HepG2 (cell line): ENCODE measurements at regions not wholly inside any gene's neighbourhood (a gene's known extent, or its start where the extent isn't known, plus 50 kb on each side); places are given as distances from the start of the nearest gene placed in this dataset.

ENCODE experiments used
- ATAC-seq: fragments of 200-7000 bp; cut with Tn5 transposase; 3 replicates; pipeline ENCODE4 v1.9.1; 2020; ENCODE audit warnings: mild to moderate bottlenecking, moderate library complexity
- BruUV-seq: library from RNA; stranded (reverse); fragments of 400-500 nt; replicated peaks from 2 replicates; lab custom pipeline; 2021; lab: Mats Ljungman, UMichigan
- CTCF ChIA-PET: fragments of 300-600 bp; formaldehyde crosslinking; extraction: SDS; loops from one replicate; lab custom pipeline; 2021; ENCODE audit warnings: low total read pairs, inconsistent platforms, low intra/inter-chr PET ratio; lab: Yijun Ruan, JAX
- POLR2A ChIA-PET: fragments of 350-600 bp; sonication (Branson Sonifier 250); formaldehyde crosslinking; loops from one replicate; lab custom pipeline; 2020; ENCODE audit warnings: antibody characterized with exemption, inconsistent platforms; lab: Yijun Ruan, JAX
- DNase-seq: peaks from one replicate; pipeline ENCODE4 v3.0.0-alpha.2; 2015; ENCODE audit warnings: low spot score
- FAIRE-seq: peaks from 3 replicates; lab custom pipeline; 2011; peaks lifted over from hg19 to GRCh38; lab: Jason Lieb, UNC
- H2AFZ ChIP-seq: one replicate; pipeline ENCODE4 v1.6.1; 2011; ENCODE audit warnings: low read length, inconsistent platforms
- H3K27ac ChIP-seq: fragments of 300-600 bp; 3 replicates; pipeline ENCODE4 v1.8.0; 2011; ENCODE audit warnings: mixed run types, mild to moderate bottlenecking, mixed read lengths, low read length, inconsistent platforms; ENCODE audit not compliant: insufficient read depth; ENCODE audit errors: extremely low read length
- H3K27me3 ChIP-seq, 2 experiments: fragments of 200-600 bp in 1 of 2; 2 replicates in 1 of 2; 3 replicates in 1 of 2; pipeline versions ENCODE4 v1.6.0 to v1.8.0; 2011; ENCODE audit warnings: low read length in 2 of 2, mild to moderate bottlenecking in 2 of 2, moderate library complexity in 2 of 2, inconsistent platforms in 1 of 2; ENCODE audit not compliant: insufficient read depth in 2 of 2, control insufficient read depth in 1 of 2
- H3K36me3 ChIP-seq, 2 experiments: fragments of 200-600 bp in 1 of 2; replicated peaks in 1 of 2; 2 replicates in 1 of 2; 3 replicates in 1 of 2; pipeline versions ENCODE4 v1.5.1 to v1.8.0; 2011; ENCODE audit warnings: low read length in 2 of 2, inconsistent platforms in 1 of 2; ENCODE audit not compliant: insufficient read depth in 2 of 2, control insufficient read depth in 1 of 2
- H3K4me1 ChIP-seq: 2 replicates; pipeline ENCODE4 v1.5.1; 2012; ENCODE audit warnings: low read length, inconsistent platforms; ENCODE audit not compliant: insufficient read depth
- H3K4me2 ChIP-seq: 2 replicates; pipeline ENCODE4 v1.6.0; 2011; ENCODE audit warnings: low read depth, low read length, inconsistent platforms
- H3K4me3 ChIP-seq, 3 experiments: fragments of 200-600 bp in 1 of 3; sonication (generic), shearing (Covaris generic) in 1 of 3; replicated peaks in 1 of 3; 2 replicates each; pipeline ENCODE4 v1.5.1; 2011 to 2016; ENCODE audit warnings: low read length in 3 of 3, inconsistent platforms in 2 of 3, low read depth in 2 of 3, mild to moderate bottlenecking in 2 of 3, control low read depth in 1 of 3, mixed read lengths in 1 of 3; ENCODE audit not compliant: insufficient read depth in 1 of 3
- H3K79me2 ChIP-seq: one replicate; pipeline ENCODE4 v1.6.1; 2011; ENCODE audit warnings: low read length, inconsistent platforms; ENCODE audit not compliant: insufficient read depth
- H3K9ac ChIP-seq: 2 replicates; pipeline ENCODE4 v1.6.0; 2011; ENCODE audit warnings: mild to moderate bottlenecking, low read depth, low read length, inconsistent platforms; ENCODE audit not compliant: insufficient read depth
- H3K9me3 ChIP-seq: 2 replicates; pipeline ENCODE4 v1.5.1; 2012; ENCODE audit warnings: mild to moderate bottlenecking, low read length
- H4K20me1 ChIP-seq: 2 replicates; pipeline ENCODE4 v1.6.0; 2011; ENCODE audit warnings: inconsistent platforms, mild to moderate bottlenecking, low read length, moderate library complexity; ENCODE audit not compliant: insufficient read depth
- ASH2L ChIP-seq: fragments of 300-600, 200-600 bp; sonication (generic); IDR thresholded peaks from 2 replicates; pipeline ENCODE4 v1.7.0; 2017; ENCODE audit warnings: low read depth, mild to moderate bottlenecking, moderate library complexity, mixed read lengths, low read length; ENCODE audit not compliant: insufficient read length
- CENPT ChIP-seq: sonication (generic); formaldehyde crosslinking; IDR thresholded peaks from 2 replicates; pipeline ENCODE4 v1.8.0; 2022; ENCODE audit warnings: low read depth, mild to moderate bottlenecking, moderate library complexity, missing genetic modification reagents
- ETV6 ChIP-seq: sonication (generic); formaldehyde crosslinking; conservative IDR thresholded peaks from 2 replicates; pipeline ENCODE4 v1.4.0; 2020; ENCODE audit warnings: missing genetic modification reagents
- FOXJ3 ChIP-seq: sonication (generic); formaldehyde crosslinking; IDR thresholded peaks from 2 replicates; pipeline ENCODE4 v1.4.0; 2020; ENCODE audit warnings: missing genetic modification reagents, mild to moderate bottlenecking, borderline replicate concordance
- HDAC1 ChIP-seq: sonication (generic); formaldehyde crosslinking; IDR thresholded peaks from 2 replicates; pipeline ENCODE4 v1.5.1; 2020; ENCODE audit warnings: mild to moderate bottlenecking, missing genetic modification reagents
- MED8 ChIP-seq: sonication (generic); formaldehyde crosslinking; IDR thresholded peaks from 2 replicates; pipeline ENCODE4 v1.8.1; 2023; ENCODE audit warnings: mild to moderate bottlenecking, missing genetic modification reagents; ENCODE audit not compliant: insufficient replicate concordance
- PAF1 ChIP-seq: IDR thresholded peaks from 2 replicates; pipeline ENCODE4 v1.6.1; 2016; ENCODE audit warnings: missing genetic modification reagents, missing compliant biosample characterization
- SRSF4 ChIP-seq: fragments of 200-400 bp; formaldehyde crosslinking; IDR thresholded peaks from one replicate; pipeline ENCODE4 v1.6.1; 2018; ENCODE audit warnings: mild to moderate bottlenecking, low read depth, low read length, moderate library complexity; ENCODE audit not compliant: poor library complexity, severe bottlenecking
- ZBTB1 ChIP-seq: sonication (generic); formaldehyde crosslinking; IDR thresholded peaks from 2 replicates; pipeline ENCODE4 v1.4.0; 2020; ENCODE audit warnings: missing genetic modification reagents, borderline replicate concordance
- ZKSCAN1 ChIP-seq: fragments of 150-350 bp; IDR thresholded peaks from 2 replicates; pipeline ENCODE4 v1.6.1; 2014; ENCODE audit warnings: low read length
- ZNF230 ChIP-seq: sonication (generic); formaldehyde crosslinking; IDR thresholded peaks from 2 replicates; pipeline ENCODE4 v1.4.0; 2020; ENCODE audit warnings: mild to moderate bottlenecking, missing genetic modification reagents
- ZNF251 ChIP-seq: sonication (generic); formaldehyde crosslinking; IDR thresholded peaks from 2 replicates; pipeline ENCODE4 v1.9.0; 2021; ENCODE audit warnings: mild to moderate bottlenecking, missing genetic modification reagents
- WGBS: methylation state at CpG from one replicate; pipeline ENCODE4 v1.1.6; 2017; ENCODE audit warnings: low lambda C conversion rate; 5-methylcytosine and 5-hydroxymethylcytosine counted together
- in situ Hi-C: cut with HindIII; loops from 2 replicates; pipeline ENCODE4 v1.10.0; 2017; ENCODE audit warnings: low pct_unique_long_range_greater_than_20kb; ENCODE audit not compliant: extremely low pct_ligation_motif_present
- intact Hi-C: fragments of 100-400 bp; cut with micrococcal nuclease; formaldehyde crosslinking; loops from one replicate; pipeline ENCODE4 v1.10.0; 2022; ENCODE audit not compliant: unreplicated experiment
- TF ChIP-seq, protein P1 (sequence below): sonication (generic); formaldehyde crosslinking; IDR thresholded peaks from 2 replicates; pipeline ENCODE4 v1.5.0; 2020; ENCODE audit warnings: missing genetic modification reagents
- TF ChIP-seq, protein P2 (sequence below): sonication (generic); formaldehyde crosslinking; IDR thresholded peaks from 2 replicates; pipeline ENCODE4 v1.9.0; 2022; ENCODE audit warnings: low read depth, missing genetic modification reagents

DNA sequence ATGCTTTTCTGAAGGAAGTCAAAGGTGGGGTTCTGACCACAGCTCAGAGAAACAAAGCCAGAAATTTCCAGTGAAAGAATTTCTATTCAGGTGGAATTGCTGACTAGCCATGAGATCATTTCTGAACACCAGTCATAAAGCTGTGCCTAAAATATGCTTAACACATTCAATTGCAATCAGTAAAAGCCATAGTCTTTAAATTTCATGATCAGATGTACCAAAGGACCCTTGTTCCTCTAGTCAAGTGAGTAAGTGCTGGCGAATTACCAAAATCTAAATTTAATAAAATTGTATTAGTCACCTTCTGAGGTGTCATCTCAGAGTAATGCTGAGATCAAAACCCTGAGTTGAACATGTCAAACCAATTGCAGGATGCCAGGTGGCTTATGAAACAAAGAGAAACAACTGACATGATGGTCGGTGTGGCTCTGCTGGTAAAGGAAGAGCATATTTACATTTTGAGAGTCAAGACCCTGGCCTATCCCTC lies 334.2 kb upstream of the CCNH start:
- Histone ChIP-seq H3K36me3 (no peaks in the 10 kb centered on the region), H3K4me1 (no peaks in the 10 kb centered on the region), H4K20me1 (no peaks in the 10 kb centered on the region), H2AFZ (no peak overlapping the region), H3K4me3 (no peak overlapping the region), H3K79me2 (no peaks in the 10 kb centered on the region), H3K27ac (no peak overlapping the region), H3K9ac (no peak overlapping the region), H3K9me3 (no peaks in the 10 kb centered on the region), H3K4me2 (no peak overlapping the region), H3K27me3 (no peaks in the 10 kb centered on the region)
- WGBS: 3% methylated on average over 2 of the region's 2 CpGs
- intact Hi-C loops (no loop called here), in situ Hi-C loops (no loop called here)
- FAIRE-seq (no peak), DNase-seq (no peak), ATAC-seq (no peak)
- ChIA-PET POLR2A (no interaction called here), CTCF (no interaction called here)
- TF ChIP-seq PAF1 (CRISPR knock-in tag) (no peak), ZNF251 (CRISPR knock-in tag) (no peak), ZKSCAN1 (no peak), MED8 (CRISPR knock-in tag) (no peak), CENPT (CRISPR knock-in tag) (no peak), ZNF230 (CRISPR knock-in tag) (no peak), ZBTB1 (no peak), HDAC1 (no peak), ETV6 (CRISPR knock-in tag) (no peak), SRSF4 (no peak), ASH2L (no peak), FOXJ3 (no peak)
- TF ChIP-seq, protein P1, sequence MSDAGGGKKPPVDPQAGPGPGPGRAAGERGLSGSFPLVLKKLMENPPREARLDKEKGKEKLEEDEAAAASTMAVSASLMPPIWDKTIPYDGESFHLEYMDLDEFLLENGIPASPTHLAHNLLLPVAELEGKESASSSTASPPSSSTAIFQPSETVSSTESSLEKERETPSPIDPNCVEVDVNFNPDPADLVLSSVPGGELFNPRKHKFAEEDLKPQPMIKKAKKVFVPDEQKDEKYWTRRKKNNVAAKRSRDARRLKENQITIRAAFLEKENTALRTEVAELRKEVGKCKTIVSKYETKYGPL: no peak
- TF ChIP-seq, protein P2, sequence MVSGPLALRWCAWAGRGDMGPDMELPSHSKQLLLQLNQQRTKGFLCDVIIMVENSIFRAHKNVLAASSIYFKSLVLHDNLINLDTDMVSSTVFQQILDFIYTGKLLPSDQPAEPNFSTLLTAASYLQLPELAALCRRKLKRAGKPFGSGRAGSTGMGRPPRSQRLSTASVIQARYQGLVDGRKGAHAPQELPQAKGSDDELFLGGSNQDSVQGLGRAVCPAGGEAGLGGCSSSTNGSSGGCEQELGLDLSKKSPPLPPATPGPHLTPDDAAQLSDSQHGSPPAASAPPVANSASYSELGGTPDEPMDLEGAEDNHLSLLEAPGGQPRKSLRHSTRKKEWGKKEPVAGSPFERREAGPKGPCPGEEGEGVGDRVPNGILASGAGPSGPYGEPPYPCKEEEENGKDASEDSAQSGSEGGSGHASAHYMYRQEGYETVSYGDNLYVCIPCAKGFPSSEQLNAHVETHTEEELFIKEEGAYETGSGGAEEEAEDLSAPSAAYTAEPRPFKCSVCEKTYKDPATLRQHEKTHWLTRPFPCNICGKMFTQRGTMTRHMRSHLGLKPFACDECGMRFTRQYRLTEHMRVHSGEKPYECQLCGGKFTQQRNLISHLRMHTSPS (CRISPR knock-in tag): no peak
- BruUV-seq: no TSS peak
